Psoas muscle (tissue), 7 donors: ENCODE measurements at regions not wholly inside any gene's neighbourhood (a gene's known extent, or its start where the extent isn't known, plus 50 kb on each side); places are given as distances from the start of the nearest gene placed in this dataset.

Source experiments
- ATAC-seq, 4 donors: fragments of 200-7000 bp; cut with Tn5 transposase; one replicate each; pipeline ENCODE4 v1.9.1; 2020; ENCODE audit warnings: moderate library complexity in 3 of 4, mild to moderate bottlenecking in 2 of 4
- DNase-seq, 2 donors: peaks; one replicate each; pipeline ENCODE4 v3.0.0-alpha.2; 2020
- H3K27ac ChIP-seq: fragments of 200-600 bp; one replicate; pipeline ENCODE4 v1.8.0; 2022
- H3K27me3 ChIP-seq, 3 donors: fragments of 200-600 bp in 1 of 3; one replicate each; pipeline versions ENCODE4 v1.6.1 to v1.8.0; 2013 to 2022; ENCODE audit warnings: low read length in 2 of 3, mild to moderate bottlenecking in 2 of 3, moderate library complexity in 1 of 3; ENCODE audit not compliant: insufficient read depth in 3 of 3
- H3K36me3 ChIP-seq, 2 donors: fragments of 200-600 bp in 1 of 2; one replicate each; pipeline versions ENCODE4 v1.6.1 to v1.8.0; 2013 to 2022; ENCODE audit warnings: low read depth in 1 of 2, mild to moderate bottlenecking in 1 of 2, moderate library complexity in 1 of 2; ENCODE audit not compliant: insufficient read depth in 1 of 2
- H3K4me1 ChIP-seq: fragments of 200-600 bp; one replicate; pipeline ENCODE4 v1.8.0; 2022
- H3K4me3 ChIP-seq: fragments of 200-600 bp; one replicate; pipeline ENCODE4 v1.8.0; 2022; ENCODE audit warnings: mild to moderate bottlenecking
- H3K9me3 ChIP-seq: fragments of 200-600 bp; one replicate; pipeline ENCODE4 v1.8.0; 2022
- CTCF ChIP-seq: fragments of 200-600 bp; IDR thresholded peaks from one replicate; pipeline ENCODE4 v1.8.0; 2022; ENCODE audit warnings: antibody characterized with exemption
- WGBS, 3 donors: extraction: QIAGEN DNeasy Blood & Tissue Kit; methylation state at CpG; one replicate each; pipeline versions ENCODE4 v1.1.6 to v1.1.7; 2013; 5-methylcytosine and 5-hydroxymethylcytosine counted together
- intact Hi-C, 2 donors: fragments of 100-400 bp; cut with DNase I; formaldehyde crosslinking; loops; one replicate each; pipeline versions ENCODE4 v1.11.0 to v1.14.2; 2022
- donor health status: healthy with polysubstance abuse.
- donor health status: DM: no; HTN: no; CAD: no; lungs with moderate emphysema.
- donor health status: Bipolar disorder and iron deficiency.
- donor health status: healthy.
- donor health status: DM: yes; HTN: yes; CAD: no.
- donor health status: DM: no; HTN: no; CAD: no.
- donor health status: DM: yes; HTN: yes; CAD: no.

- intact Hi-C loops: no loop called here
- Histone ChIP-seq H3K4me1 (no peaks in the 10 kb centered on the region), H3K27ac (no peak overlapping the region), H3K4me3 (no peak overlapping the region), H3K36me3 (no peaks in the 10 kb centered on the region), H3K27me3 (no peaks in the 10 kb centered on the region), H3K9me3 (no peaks in the 10 kb centered on the region)
- DNase-seq (no peak), ATAC-seq (no peak)
- 48 to 56% (median 54%) methylated on average over 4 of the region's 4 CpGs for WGBS, 3 donors
- TF ChIP-seq CTCF: no peak
Measured at GRCh38 chr9:103410059-103410458, 414.9 kb downstream of the CYLC2 start.

- Histone ChIP-seq H3K27me3 (no peaks in the 10 kb centered on the region), H3K36me3 (no peaks in the 10 kb centered on the region), H3K4me3 (no peak overlapping the region), H3K4me1 (no peaks in the 10 kb centered on the region), H3K9me3 (no peaks in the 10 kb centered on the region), H3K27ac (no peak overlapping the region)
- DNase-seq (no peak), ATAC-seq (no peak)
- WGBS, 3 donors: 78 to 82% (median 79%) methylated on average over 4 of the region's 4 CpGs
- intact Hi-C loops: no loop called here
- TF ChIP-seq CTCF: no peak
Measured at GRCh38 chr9:103427696-103428095, 432.6 kb downstream of the CYLC2 start.

- WGBS, 3 donors: 49 to 76% (median 63%) methylated on average over 1 of the region's 1 CpG
- Histone ChIP-seq H3K4me1 (no peaks in the 10 kb centered on the region), H3K36me3 (no peaks in the 10 kb centered on the region), H3K4me3 (no peak overlapping the region), H3K27me3 (no peaks in the 10 kb centered on the region), H3K9me3 (no peaks in the 10 kb centered on the region), H3K27ac (no peak overlapping the region)
- ATAC-seq (no peak), DNase-seq (no peak)
- intact Hi-C loops: no loop called here
- TF ChIP-seq CTCF: no peak
Measured at GRCh38 chr9:103430469-103430868, 435.3 kb downstream of the CYLC2 start.

- no peak for TF ChIP-seq CTCF
- Histone ChIP-seq H3K27me3 (no peaks in the 10 kb centered on the region), H3K27ac (no peak overlapping the region), H3K4me1 (no peaks in the 10 kb centered on the region), H3K9me3 (no peaks in the 10 kb centered on the region), H3K36me3 (no peaks in the 10 kb centered on the region), H3K4me3 (no peak overlapping the region)
- intact Hi-C loops: no loop called here
- DNase-seq (no peak), ATAC-seq (no peak)
Measured at GRCh38 chr9:103431809-103432208, 436.7 kb downstream of the CYLC2 start.

GRCh38 chr9:103444176-103444575, 449.0 kb downstream of the CYLC2 start:
- no peak for TF ChIP-seq CTCF
- no peak for ATAC-seq
- no peak overlapping the region for H3K4me3 ChIP-seq
- no peaks in the 10 kb centered on the region for H3K27me3 ChIP-seq
- intact Hi-C loops: no loop called here
- H3K36me3 ChIP-seq: no peaks in the 10 kb centered on the region
- 62 to 66% (median 62%) methylated on average over 2 of the region's 2 CpGs for WGBS, 3 donors
- H3K4me1 ChIP-seq: no peaks in the 10 kb centered on the region
- no peak overlapping the region for H3K27ac ChIP-seq
- no peak for DNase-seq
- no peaks in the 10 kb centered on the region for H3K9me3 ChIP-seq
